ENCODE measurements at regions not wholly inside any gene's neighbourhood (a gene's known extent, or its start where the extent isn't known, plus 50 kb on each side); places are given as distances from the start of the nearest gene placed in this dataset.
"Not testable (repeated sequence)": the region's sequence is repeated elsewhere in the genome, so short reads cannot be mapped to it uniquely, and the experiment has no call there.

DNA sequence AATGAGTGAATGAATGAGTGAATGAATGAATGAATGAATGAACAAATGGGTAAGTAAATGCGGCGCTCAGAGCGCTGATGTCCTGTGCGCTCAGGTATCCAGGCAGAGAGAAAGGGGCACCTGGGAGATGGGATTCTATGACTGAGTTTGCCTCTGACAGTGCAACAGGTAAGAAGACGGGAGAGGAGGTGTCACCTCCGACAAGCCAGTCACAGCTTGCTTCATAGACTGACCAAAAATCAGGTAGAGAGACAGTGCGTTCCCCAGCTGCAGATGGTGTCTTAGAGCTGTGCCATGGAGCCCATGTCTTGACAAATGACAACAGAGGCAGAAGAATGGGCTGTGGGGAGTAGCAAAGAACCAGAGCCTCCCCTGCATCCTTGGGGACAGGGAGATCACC, 327.3 kb downstream of the FGFR2 start:
- Mint-ChIP-seq H3K36me3 (no peaks in the 10 kb centered on the region), H3K27ac (no peak overlapping the region), H3K4me3 (no peak overlapping the region), H3K9me3 (peaks cover 4% of the 10 kb centered on the region), H3K4me1 (no peaks in the 10 kb centered on the region), H3K27me3 (no peaks in the 10 kb centered on the region)

DNA sequence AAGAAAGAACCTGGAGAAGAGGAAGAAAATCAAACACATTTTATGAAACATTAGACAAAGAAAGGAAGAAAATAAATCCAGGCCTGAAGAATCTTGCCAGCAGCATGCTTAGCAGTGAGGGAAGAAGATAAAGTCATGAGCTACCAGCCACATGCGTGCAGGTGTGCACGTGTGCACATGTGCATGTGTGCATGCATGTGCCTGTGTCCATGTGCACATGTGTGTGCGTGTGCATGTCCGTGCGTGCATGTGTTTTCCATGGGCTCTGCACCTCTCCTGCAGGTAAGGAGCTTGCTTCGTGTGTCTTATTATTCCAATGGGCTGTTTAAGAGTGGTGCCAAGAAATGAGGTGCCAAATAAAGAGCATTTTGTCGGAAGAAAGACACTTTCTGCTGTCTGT, 322.2 kb downstream of the FGFR2 start:
- H3K4me3 Mint-ChIP-seq, result no peak overlapping the region
- no peaks in the 10 kb centered on the region for H3K36me3 Mint-ChIP-seq
- no peak overlapping the region for H3K27ac Mint-ChIP-seq
- no peaks in the 10 kb centered on the region for H3K9me3 Mint-ChIP-seq
- H3K27me3 Mint-ChIP-seq, result no peaks in the 10 kb centered on the region
- H3K4me1 Mint-ChIP-seq, result no peaks in the 10 kb centered on the region

DNA sequence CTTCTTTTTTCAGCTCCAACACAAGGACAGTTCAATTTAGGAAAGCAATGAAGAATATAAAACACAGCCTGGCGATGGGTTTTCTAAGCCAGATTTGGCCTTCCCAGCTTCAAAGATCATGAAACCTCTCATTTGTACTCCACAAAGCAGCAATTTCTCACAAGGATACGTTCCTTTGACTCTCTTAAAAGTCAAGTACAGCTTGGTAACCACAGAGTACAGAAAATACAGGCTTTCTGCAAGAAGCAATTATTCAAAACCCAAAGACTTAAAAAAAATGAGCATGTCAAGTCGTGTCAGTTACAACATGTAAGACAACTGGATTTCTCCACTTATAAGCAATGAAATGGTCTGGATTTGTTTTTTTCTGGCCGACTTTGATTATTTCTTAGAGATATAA, 321.4 kb downstream of the FGFR2 start:
- Mint-ChIP-seq H3K27me3 (no peaks in the 10 kb centered on the region), H3K4me3 (no peak overlapping the region), H3K36me3 (no peaks in the 10 kb centered on the region), H3K4me1 (no peaks in the 10 kb centered on the region), H3K27ac (no peak overlapping the region), H3K9me3 (no peaks in the 10 kb centered on the region)

DNA sequence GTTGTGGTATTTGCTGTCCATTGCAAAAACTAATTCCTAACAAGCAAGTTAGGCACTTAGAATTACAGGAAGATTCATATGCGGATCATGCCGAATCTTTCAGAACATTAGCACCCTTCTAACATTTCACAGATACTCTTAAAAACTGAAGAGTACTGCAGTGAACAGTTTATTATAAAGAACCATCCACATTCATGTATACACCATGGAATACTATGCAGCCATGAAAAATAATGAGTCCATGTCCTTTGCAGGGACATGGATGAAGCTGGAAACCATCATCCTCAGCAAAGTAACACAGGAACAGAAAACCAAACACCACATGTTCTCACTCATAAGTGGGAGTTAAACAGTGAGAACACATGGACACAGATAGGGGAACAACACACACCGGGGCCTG, 319.9 kb downstream of the FGFR2 start:
- not testable (repeated sequence) for H3K4me1 Mint-ChIP-seq, H3K36me3 Mint-ChIP-seq, H3K4me3 Mint-ChIP-seq, H3K27me3 Mint-ChIP-seq, H3K9me3 Mint-ChIP-seq, H3K27ac Mint-ChIP-seq

DNA sequence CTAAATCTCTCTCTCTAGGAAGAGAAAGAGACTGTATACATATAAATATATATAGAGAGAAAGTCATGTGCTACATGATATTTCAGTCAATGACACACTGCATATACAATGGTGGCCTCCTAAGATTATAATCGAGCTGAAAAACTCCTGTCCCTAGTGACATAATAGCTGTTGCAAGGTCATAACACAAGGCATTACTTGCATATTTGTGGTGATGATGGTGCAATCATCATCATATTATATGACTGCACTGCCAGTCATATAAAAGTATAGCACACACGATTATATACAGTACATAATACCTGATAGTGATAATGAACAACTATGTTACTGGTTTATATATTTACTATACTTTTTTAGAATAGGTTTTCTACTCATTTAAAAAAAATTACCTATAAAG, 316.7 kb downstream of the FGFR2 start:
- H3K4me1 Mint-ChIP-seq, result no peaks in the 10 kb centered on the region
- no peaks in the 10 kb centered on the region for H3K27me3 Mint-ChIP-seq
- no peaks in the 10 kb centered on the region for H3K9me3 Mint-ChIP-seq
- no peaks in the 10 kb centered on the region for H3K36me3 Mint-ChIP-seq
- H3K4me3 Mint-ChIP-seq, result no peak overlapping the region
- no peak overlapping the region for H3K27ac Mint-ChIP-seq

DNA sequence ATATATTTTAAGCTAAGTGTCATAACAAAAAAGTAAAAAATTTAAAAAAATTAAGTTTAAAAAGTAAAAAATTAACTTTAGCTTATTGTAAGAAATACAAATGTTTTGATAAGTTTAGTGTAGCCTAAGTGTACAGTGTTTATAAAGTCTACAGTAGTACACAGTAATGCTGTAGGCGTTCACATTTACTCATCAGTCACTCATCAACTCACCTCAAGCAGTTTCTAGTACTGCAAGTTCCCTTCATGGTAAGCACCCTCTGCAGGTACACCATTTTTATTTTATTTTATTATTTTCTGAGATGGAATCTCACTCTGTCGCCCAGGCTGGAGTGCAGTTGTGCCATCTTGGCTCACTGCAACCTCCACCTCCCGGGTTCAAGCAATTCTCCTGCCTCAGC, 316.0 kb downstream of the FGFR2 start:
- no peaks in the 10 kb centered on the region for H3K36me3 Mint-ChIP-seq
- no peaks in the 10 kb centered on the region for H3K4me1 Mint-ChIP-seq
- no peaks in the 10 kb centered on the region for H3K27me3 Mint-ChIP-seq
- H3K9me3 Mint-ChIP-seq, result no peaks in the 10 kb centered on the region
- no peak overlapping the region for H3K27ac Mint-ChIP-seq
- no peak overlapping the region for H3K4me3 Mint-ChIP-seq

DNA sequence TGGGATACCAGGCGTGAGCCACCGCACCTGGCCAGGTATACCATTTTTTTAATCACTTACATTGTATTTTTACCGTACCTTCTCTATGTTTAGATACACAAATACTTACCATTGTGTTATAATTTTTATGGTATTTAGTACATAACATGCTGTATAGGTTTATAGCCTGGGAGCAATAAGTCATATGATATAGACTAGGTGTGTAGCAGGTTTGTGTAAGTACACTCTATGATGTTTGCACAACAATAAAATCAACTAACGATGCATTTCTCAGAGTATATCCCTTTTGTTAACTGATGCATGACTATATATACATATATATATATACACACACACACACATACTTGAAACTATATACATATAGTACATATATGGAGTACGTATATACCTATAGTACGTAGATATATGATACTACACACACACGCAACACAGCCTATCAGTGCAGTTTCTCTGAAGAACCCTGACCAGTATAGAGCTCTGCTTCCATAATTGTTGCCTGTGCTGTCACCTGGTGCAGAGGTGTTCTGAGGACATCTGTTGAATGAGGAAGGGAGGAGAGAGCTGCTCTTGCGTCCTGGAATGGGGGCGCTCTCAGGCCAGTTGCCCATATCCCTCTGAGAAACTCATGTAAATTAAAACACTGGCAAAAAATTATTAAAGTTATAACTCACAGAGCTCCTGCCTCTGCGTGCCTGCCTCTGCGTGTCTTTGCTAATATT, 315.3 kb downstream of the FGFR2 start:
- H3K4me1 Mint-ChIP-seq, result no peaks in the 10 kb centered on the region
- H3K36me3 Mint-ChIP-seq, result no peaks in the 10 kb centered on the region
- no peak overlapping the region for H3K4me3 Mint-ChIP-seq
- H3K27me3 Mint-ChIP-seq, result no peaks in the 10 kb centered on the region
- no peak overlapping the region for H3K27ac Mint-ChIP-seq
- H3K9me3 Mint-ChIP-seq, result no peaks in the 10 kb centered on the region

DNA sequence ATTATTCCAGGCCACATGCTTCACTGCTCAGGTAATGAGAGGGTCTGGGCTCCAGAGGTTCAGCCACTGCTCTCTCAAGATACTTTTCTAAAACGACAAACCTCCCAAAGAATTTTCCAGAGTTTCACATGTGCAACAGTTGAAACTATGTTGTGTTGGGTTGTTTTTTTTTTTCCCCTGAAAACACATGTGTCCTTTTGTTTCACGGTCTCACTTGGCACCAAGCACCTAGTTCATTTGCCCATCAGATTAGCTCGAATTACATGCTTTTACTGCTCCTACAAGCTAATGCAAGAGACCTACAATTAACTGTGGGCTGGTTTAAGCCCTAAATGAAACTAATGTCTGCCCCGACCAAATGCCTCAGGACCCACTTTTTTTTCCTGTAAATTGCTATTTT, 313.3 kb downstream of the FGFR2 start:
- no peaks in the 10 kb centered on the region for H3K4me1 Mint-ChIP-seq
- no peaks in the 10 kb centered on the region for H3K27me3 Mint-ChIP-seq
- H3K36me3 Mint-ChIP-seq, result no peaks in the 10 kb centered on the region
- no peak overlapping the region for H3K27ac Mint-ChIP-seq
- H3K9me3 Mint-ChIP-seq, result no peaks in the 10 kb centered on the region
- H3K4me3 Mint-ChIP-seq, result no peak overlapping the region

DNA sequence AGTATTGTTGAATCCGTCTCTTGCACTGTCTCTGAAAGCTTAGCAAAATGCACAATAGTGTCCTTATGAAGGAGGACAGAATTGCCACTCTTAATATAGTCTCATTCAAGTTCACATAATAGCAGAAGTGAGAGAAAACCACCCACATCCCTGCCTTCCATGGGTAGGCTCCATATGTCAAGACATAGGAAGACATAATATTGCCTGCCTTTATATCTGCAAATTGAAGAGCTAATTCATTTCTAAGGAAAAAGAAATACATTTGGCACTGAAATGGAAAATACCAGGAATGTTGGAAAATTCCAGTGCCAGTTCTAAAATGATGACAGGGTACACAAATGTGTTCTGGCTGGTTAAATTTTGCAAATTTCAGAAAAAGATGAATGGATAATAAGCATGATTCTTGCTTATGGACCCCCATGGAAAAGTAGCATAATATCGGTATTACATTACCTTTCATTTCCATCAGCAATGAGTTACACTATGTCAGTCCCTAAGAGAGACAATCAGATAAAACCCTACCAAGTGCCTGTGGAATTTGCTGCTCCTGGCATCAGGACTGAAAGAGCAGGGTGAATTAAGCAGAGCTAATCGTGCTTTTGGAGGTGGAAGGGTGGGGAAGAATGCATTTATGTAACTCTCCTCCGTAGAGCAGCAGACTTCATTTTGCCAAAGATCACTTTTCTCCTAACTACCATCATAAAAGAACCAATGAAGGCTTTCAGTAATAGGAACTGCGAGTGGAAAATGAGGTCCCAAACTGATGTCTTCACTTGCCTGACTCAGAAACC, 312.6 kb downstream of the FGFR2 start:
- Mint-ChIP-seq H3K36me3 (no peaks in the 10 kb centered on the region), H3K9me3 (no peaks in the 10 kb centered on the region), H3K27ac (no peak overlapping the region), H3K27me3 (no peaks in the 10 kb centered on the region), H3K4me3 (no peak overlapping the region), H3K4me1 (no peaks in the 10 kb centered on the region)

DNA sequence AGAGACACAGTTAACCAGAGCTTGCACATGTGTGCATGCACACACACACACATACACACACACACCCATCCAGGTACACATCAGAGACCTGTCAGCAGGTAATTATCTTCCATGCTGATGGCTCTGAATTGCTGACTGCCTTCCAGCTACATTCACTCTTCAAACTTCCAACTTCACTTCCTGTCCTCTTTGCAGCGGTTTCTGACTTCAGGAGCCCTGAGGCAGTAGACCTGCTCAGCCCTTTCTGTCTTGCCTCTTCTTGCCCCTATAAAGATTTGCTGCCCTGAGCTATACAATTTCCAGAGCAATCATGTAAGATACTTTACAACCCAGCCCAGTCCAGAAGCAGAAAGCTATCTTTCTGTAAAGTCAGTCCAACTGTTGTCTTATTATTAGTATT, 310.2 kb downstream of the FGFR2 start:
- Mint-ChIP-seq H3K27me3 (peaks cover 1% of the 10 kb centered on the region), H3K4me1 (no peaks in the 10 kb centered on the region), H3K36me3 (no peaks in the 10 kb centered on the region), H3K27ac (no peak overlapping the region), H3K4me3 (no peak overlapping the region), H3K9me3 (no peaks in the 10 kb centered on the region)

DNA sequence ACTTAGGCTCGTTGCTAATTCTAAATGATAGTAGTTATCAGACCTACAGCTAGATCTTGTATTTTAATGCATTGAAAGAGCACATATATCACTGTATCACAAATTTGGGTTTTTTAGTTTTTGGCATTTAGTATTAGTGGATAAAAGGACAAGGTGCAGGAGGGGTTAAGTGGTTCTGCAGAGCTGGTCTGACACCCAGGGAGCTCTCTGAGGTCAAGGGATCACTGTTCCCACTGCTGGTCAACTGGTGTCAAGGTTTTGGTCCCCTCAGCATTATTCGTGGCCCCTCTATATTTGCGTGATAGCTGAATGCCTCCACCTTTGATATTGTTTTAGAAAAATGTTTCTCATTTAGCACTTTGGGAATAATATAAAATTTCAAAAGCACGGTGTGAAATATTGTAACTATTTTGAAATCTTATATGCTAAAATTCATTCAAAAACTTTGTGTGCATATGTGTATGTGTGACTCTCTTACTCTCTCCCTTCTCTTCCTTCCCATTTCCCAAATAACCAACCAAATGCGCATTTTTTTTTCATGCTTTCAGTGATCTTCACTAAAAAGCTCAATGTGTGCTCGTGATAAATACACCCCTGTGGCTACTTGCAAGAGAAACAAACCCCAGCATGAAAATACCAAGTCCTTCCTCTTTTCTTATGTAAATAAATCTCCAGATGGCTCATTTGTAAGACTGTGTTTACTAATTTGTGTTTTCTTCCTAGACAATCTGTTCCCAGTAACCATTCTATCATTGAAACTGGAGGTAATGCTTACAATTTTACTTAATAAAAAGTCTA, 309.2 kb downstream of the FGFR2 start:
- Mint-ChIP-seq H3K27ac (no peak overlapping the region), H3K4me1 (no peaks in the 10 kb centered on the region), H3K9me3 (no peaks in the 10 kb centered on the region), H3K27me3 (peaks cover 1% of the 10 kb centered on the region), H3K36me3 (no peaks in the 10 kb centered on the region), H3K4me3 (no peak overlapping the region)

DNA sequence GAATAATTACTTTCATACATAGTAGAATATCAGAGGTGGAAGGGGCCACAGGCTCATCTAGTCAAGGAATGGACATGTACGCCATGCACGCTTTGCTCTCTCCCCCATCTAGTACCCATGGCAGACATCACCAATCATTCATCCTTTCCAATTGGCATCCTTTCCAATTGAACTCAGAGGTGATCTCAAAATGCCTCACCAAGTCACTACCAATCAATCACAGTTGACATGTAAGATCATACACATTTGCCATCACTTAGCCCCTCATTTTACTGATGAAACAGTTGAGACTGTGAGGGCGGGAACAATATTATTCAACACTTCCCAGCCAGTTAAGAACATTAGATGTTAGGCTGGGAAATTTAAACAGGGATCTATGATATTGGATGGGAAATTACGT, 308.4 kb downstream of the FGFR2 start:
- no peaks in the 10 kb centered on the region for H3K36me3 Mint-ChIP-seq
- H3K4me1 Mint-ChIP-seq, result no peaks in the 10 kb centered on the region
- no peak overlapping the region for H3K27ac Mint-ChIP-seq
- peaks cover 1% of the 10 kb centered on the region for H3K27me3 Mint-ChIP-seq
- no peak overlapping the region for H3K4me3 Mint-ChIP-seq
- no peaks in the 10 kb centered on the region for H3K9me3 Mint-ChIP-seq

DNA sequence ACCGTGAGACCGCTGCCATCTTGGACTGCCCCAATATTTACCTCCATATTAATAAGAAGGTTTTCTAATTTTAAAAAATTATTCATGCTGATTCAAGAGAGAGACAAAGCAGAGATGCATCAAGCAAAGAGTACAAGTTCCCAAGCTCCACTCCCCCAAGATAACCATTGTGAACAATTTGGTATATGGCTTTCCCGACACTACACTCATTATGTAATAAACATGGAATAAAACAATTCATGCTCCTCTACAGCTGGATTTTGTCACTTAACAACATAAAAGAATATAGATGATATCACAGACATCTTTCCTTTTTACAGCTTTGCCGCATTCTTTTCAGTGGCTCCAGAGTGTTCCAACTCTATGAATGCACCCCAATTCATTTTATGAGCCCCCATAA, 307.6 kb downstream of the FGFR2 start:
- H3K27me3 Mint-ChIP-seq, result peaks cover 1% of the 10 kb centered on the region
- H3K4me1 Mint-ChIP-seq, result no peaks in the 10 kb centered on the region
- no peak overlapping the region for H3K27ac Mint-ChIP-seq
- no peaks in the 10 kb centered on the region for H3K9me3 Mint-ChIP-seq
- H3K36me3 Mint-ChIP-seq, result no peaks in the 10 kb centered on the region
- no peak overlapping the region for H3K4me3 Mint-ChIP-seq

DNA sequence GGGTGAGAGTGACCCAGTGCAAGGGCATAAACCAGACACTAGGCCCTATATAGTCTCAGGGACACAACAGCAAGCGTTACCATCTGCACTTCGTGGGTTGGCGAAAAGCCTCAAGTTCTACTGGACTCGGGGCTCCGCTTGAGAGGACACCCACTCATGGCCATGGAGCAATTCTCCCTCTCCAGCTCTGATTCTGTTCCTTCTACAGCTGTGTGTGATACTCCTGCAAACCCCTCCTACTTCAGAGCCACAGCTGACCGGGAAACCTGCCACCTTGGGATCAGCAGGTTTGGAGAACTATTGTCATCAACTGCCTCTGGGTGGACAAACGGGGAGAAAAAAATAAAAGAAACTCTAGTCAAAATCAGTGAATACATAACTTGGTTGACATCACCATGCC, 306.9 kb downstream of the FGFR2 start:
- Mint-ChIP-seq H3K9me3 (no peaks in the 10 kb centered on the region), H3K4me1 (no peaks in the 10 kb centered on the region), H3K27ac (no peak overlapping the region), H3K36me3 (no peaks in the 10 kb centered on the region), H3K4me3 (no peak overlapping the region), H3K27me3 (peaks cover 1% of the 10 kb centered on the region)

DNA sequence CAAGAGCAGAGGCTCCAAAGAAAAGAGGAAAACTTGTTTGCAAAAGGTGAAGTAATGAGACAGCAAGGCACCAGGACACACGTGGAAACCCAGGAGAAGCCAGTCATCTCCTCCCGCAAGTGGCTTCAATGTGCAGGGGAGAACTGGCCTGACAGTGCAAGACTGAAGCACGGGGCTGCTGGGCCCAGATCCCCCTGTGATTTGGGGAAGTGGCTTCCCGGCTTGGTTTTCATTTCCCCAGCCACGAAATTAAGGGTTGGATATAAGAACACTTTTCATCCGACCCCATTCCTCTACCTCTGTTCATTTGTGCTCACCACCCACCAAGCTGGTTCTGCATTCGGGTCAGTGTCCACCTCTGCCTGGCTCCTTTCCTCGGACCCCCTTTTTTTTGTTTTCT, 306.4 kb downstream of the FGFR2 start:
- Mint-ChIP-seq H3K36me3 (no peaks in the 10 kb centered on the region), H3K27ac (no peak overlapping the region), H3K4me3 (no peak overlapping the region), H3K9me3 (no peaks in the 10 kb centered on the region), H3K27me3 (peaks cover 1% of the 10 kb centered on the region), H3K4me1 (no peaks in the 10 kb centered on the region)

DNA sequence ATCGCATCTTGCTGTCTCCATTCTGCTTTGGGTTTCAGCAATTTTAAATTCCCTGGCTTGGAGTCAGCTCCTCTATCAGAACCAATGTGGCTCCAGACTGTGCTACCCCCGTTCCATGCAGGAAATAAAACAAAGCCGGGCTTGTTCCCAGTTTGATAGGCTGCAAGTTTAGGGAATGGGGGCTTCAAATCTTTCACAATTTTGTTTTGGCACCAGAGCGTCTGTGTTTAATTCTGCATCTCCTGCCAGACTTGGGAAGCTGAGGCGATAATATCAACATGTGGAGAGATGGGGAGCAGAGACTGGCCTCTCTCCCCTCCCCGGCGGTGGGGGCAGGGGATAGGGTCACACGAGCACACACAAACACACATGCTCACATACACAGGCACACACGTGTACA, 305.9 kb downstream of the FGFR2 start:
- peaks cover 1% of the 10 kb centered on the region for H3K27me3 Mint-ChIP-seq
- no peak overlapping the region for H3K27ac Mint-ChIP-seq
- H3K9me3 Mint-ChIP-seq, result no peaks in the 10 kb centered on the region
- H3K4me3 Mint-ChIP-seq, result no peak overlapping the region
- no peaks in the 10 kb centered on the region for H3K4me1 Mint-ChIP-seq
- H3K36me3 Mint-ChIP-seq, result no peaks in the 10 kb centered on the region

Measured in activated naive CD4-positive, alpha-beta T cell treated with anti-CD3 and anti-CD28 coated beads, Interleukin-2, amount 50 U/mL, for 24 hours (primary cell).